HG02588 (cell line): ENCODE measurements at regions not wholly inside any gene's neighbourhood (a gene's known extent, or its start where the extent isn't known, plus 50 kb on each side); places are given as distances from the start of the nearest gene placed in this dataset.

Experiments
- ATAC-seq: cut with Tn5 transposase; IDR thresholded peaks from one replicate; pipeline ENCODE4 v1.9.1; 2021; ENCODE audit warnings: mild to moderate bottlenecking, moderate library complexity; ENCODE audit not compliant: unreplicated experiment

DNA sequence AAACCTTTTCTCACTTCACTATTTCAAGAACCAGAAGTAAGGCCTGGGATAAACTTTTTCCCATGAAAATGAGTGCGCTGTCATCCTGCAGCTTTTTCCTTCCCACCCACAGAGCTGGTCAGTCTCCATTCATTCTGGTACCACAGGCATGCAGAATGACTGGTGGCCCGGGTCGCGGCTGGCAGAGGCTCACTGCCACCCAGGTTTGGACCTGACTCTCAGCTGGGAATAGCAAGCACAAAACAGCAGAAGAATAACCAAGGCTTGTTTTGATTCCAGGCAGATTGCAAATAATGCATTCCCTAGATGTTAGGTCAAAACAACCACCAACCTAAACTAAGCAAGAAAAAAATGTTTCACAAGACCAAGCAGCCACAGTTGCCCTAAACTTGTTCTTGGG lies 190.5 kb upstream of the NRP1 start:
- ATAC-seq, result no peak

DNA sequence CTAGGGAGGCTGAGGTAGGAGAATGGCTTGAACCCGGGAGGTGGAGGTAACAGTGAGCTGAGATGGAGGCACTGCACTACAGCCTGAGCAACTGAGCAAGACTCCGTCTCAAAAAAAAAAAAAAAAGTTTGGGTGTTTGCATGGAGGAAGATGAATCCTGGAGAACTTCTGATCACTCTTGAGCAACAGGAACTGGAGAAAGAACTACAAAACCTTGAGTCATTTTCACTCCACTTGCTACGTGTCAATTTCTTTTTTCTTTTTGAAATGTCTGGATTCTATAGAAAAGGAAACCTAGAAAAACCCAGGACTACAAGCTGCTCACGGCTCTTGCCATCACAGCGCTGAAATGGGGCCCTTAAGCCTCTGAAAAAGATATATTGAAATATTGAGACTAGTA lies 189.6 kb upstream of the NRP1 start:
- no peak for ATAC-seq

GRCh38 chr10:33523236-33523792 lies 188.8 kb upstream of the NRP1 start:
- no peak for ATAC-seq

DNA sequence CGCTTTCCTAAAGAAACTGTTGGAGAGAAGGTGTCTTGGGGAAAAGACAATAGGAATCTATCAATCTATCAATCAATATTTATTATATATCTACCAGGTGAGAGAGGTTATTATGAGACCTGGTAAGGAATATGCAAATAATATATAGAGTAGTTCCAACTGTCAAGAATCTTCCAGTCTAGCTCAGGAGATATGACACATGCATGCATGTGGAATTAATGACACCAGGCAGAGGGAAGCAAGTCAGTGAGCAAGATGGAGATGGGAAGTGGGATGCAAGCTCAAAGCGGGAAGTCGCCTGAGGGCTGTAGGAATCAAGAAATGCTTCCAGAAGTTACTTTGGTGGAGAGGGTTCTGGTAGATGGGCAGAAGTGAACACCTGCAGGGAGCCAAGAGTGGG lies 187.4 kb upstream of the NRP1 start:
- no peak for ATAC-seq

DNA sequence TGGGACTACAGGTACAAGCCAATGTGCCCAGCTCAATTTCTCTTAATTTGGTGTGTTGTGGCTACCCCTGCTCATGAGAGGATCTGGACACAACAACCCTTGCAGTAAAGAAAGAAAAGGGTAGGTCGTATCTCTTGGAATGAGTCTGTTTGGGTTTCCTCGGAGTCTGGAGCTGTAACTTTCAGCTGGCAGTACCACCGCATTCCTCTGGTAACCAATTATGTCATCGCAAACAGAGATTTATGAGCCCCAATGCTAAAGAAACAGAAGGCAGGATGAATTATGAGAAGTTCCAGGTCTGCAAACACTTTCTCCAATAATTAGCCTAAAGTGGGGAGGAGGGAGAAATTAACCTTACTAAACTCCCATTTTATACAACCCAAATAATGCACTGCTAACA lies 186.6 kb upstream of the NRP1 start:
- no peak for ATAC-seq

DNA sequence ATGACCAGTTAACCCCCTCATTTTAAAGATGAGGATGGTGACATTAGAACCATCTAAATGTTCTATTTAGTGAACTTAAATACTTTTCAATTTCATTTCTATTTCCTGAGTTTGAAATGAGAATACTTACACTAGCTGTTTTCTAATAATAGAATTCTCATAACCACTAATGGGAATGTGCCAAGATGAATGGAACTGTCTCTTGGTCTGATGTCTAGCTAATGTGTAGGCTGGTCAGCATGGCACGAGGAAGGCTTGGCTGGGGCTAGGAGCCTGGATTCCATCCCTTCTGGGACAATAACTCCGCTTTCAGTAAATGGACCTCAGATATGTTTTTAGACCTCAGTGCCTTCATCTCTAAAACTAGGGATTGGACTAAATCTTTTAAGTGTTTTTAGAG lies 185.8 kb upstream of the NRP1 start:
- no peak for ATAC-seq

DNA sequence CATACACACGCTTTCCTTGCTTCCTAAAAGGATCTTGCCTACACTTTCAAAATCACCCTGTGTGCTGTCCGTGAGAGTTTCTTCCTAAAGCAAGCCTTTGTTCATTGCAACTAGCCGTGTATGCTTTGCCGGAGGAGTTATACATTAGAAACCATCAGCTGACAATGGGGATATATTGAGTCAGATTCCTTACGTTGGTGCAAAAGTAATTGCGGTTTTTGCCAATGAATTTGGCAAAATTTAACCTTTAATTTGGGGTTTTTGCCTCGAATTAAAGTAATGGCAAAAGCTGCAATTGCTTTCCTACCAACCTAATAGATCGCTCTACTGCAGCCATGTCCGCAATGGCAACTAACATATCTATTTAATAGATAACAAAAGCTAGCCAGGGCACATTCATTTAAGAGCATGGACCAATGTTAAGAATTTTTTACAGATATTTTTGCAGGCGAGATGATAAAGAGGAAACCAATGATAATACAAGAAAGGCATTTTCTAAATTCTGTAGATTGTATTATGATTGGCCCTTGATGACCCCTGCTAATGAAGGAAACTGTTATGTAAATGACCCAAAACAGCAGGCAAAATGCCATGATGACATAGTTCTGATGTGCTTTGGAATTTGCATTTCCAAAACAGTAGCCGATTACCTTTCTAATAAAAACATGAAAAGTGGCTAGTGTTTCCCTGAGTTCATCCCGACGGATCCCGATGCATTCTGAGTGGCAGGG lies 184.8 kb upstream of the NRP1 start:
- no peak for ATAC-seq

DNA sequence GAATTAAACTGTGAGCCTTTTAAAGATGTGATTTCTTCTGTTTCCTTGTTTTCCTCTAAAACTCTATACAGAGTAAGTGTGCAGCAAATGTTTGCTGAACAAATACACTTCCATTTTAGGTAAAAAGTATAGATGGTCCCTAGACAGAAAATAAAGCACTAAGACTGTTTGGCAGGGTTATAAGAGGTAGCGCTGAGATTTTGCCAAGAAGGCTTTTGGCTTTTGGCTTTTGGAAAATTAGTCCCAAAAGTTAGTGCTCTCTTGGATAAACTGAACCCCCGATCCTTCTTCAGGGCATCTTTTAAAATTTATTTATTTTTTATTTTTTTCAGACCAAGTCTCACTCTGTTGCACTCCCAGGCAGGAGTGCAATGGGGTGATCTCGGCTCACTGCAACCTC lies 175.7 kb upstream of the NRP1 start:
- no peak for ATAC-seq

DNA sequence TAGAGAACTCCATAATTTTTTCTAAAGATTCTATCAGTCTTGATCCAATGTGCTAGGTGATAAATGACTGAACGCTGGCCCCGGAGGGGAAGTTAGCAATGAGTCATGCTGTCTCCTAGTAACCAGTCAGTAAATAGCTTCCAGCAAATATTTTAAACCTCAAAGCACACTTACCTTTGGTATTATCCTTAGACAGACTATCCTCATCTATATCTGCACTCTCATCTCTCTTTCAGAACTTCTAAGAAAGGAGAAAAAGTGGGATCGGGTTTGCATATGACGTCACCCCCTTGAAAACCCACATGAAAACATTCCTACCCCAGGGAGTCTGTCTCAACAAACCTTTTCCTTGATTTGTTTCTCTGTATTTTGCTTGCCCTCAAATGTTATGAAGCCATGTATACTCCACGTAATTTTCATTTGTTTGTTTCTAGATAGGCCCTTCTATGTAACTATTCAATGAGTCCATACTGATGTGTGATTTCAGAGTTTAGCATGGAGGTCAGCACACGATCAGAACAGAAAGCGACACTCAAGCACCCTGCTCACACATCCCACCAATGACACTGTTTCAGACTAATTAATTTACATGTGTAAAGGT lies 174.9 kb upstream of the NRP1 start:
- peak; percentile 75 for ATAC-seq

GRCh38 chr10:33507662-33508425 lies 173.4 kb upstream of the NRP1 start:
- ATAC-seq, result no peak

DNA sequence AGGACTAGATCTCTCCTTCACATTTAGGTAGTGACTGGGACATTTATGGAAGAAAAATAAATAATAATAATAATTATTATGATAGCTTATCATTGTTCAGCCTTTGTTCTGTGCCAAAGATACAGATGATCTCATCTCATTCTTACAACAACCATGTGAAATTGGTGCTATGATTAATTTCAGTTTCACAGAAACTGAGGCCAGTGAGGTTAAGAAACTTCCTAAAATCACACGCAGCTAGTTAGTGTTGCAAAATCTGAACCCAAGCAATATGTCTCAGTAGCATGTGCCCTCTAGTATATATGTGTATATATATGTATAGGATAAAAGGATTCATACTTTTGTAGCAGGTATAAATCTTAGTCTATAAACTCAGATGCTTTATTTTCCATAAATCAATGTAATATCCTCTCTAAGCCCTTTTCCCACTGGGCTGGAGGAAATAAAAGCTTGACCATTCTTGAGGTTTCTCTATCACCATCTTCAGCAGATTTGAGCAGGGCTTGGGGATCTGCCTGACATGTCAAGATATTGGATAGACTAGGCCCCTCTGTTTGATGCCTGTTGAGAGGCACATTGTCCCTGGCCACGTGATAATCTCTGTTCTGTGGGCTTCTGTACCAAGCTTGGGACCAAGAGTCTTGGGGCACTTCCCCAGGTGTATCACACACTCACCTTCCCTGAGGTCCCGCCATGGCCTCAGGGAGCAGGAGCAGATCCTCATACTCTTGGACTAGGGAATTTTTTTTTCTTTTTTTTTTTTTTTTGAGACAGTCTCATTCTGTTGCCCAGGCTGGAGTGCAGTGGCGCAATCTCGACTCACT lies 172.6 kb upstream of the NRP1 start:
- peak; percentile 80 for ATAC-seq

DNA sequence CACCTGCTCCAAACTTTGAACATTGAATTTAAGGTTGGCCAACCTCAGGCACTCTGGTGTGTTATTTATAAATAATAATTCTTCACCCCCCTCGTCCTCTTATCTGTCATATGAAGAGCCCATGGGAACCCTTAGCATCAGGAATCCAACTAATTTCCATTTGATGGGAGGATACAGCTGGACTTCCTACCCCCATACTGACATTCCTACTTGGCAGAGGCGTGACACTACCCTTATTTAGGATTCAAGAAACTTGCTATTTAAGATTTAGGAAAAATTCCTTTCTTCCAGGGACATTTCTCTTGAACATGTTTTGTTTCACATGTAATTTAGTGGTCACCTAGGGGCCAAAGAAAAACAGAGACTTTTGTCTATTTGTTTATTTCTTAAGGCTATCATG lies 171.9 kb upstream of the NRP1 start:
- ATAC-seq, result no peak

DNA sequence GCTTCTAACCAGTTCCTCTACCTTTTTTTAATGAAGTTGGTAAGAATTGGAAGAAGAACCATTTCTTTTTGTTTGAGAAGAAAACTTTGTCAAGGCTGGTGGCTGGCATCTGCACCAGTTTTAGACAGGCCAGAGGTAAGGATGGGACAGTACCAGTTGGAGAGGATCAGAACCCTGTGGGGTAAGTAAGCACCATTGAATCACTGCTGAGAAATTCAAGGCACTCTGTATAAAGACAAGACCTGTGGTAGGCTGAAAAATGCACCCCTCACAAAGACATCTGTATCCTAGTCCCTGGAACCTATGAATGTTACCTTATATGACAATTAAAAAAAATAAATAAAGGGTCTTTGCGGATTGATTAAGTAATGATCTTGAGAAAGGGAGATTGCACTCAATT lies 166.7 kb upstream of the NRP1 start:
- ATAC-seq, result no peak

DNA sequence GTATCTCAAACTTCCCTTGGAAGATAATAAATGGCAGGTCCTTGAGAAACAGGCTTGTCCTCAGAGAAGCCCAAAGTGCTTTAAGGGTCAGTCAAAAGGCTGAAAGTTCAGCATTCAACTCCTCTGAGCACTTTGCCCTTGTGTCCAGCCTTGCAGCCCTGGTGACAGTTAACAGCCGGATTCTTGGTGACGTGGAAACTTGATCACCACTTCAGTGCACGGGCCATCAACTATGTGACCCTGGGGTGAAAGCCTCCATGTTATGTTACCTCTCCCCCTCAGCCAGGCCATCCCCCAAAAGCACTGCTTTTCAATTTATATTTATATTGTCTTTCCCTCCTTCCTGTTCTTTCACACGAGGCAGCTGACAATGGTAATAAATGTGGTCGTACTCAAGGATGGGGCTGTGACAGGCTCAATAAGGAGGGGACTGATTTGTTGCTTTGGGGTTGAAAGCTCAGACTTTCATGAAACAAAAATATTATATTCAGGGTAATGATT lies 164.0 kb upstream of the NRP1 start:
- ATAC-seq, result no peak

DNA sequence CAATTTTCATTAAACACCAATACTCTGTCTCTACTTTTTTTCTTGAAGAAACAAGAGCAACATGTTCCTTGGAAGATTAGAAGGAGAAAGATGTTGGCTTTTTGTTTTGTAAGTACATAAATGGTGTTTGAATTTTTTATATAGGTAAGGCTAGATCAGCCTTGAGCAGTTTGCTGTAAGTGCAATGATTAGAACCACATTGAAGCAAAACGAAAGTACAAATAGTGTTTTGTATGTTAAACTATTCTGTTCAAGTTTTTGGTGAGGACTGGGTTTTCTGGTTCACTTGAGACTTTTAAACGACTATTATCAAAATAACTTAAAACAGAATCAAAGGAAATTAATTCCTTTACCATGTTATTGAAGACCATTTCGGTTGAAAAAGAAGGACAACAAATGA lies 162.9 kb upstream of the NRP1 start:
- ATAC-seq, result no peak

DNA sequence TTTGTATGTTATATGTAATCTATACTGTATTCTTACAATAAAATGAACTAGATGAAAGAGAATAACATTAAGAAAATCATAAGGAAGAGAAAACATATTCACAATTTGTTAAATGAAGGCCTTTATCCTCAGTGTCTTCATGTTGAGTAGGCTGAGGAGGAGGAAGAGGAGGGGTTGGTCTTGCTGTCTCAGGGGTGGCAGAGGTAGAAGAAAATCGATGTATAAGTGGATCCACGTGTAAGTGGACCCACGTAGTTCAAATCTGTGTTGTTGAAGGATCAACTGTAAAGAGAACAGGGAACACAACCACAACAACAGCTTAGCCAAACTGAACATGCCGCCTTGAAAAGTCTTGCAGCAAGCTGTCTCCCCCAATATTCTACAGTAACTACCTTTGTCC lies 161.6 kb upstream of the NRP1 start:
- no peak for ATAC-seq

DNA sequence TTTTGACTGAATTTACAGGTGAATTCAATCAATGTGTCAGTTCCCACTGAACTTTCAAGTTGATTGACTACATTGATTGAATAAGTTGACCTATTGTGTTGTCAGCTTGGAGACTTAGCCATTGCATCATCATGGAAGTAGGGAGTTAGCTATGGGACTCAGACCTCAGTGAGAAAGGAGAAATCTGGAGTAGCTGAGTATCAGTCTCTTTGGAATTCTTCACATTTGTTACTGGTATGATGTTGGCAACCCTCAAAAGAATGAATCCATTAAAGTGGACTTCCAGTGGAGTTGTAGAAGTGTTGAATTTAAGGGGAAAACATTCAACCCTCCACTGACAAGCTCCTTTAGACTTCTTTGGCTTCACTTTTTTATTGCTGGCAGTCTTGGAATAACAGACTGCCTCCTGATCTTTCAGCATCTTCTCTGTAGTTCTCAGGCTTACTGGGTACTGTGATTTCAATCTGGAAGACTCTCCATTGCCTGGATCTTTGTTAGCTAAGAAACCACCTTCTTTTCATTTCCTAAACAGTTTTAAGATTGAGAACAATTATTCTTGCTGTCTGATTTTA lies 160.3 kb upstream of the NRP1 start:
- ATAC-seq, result no peak

DNA sequence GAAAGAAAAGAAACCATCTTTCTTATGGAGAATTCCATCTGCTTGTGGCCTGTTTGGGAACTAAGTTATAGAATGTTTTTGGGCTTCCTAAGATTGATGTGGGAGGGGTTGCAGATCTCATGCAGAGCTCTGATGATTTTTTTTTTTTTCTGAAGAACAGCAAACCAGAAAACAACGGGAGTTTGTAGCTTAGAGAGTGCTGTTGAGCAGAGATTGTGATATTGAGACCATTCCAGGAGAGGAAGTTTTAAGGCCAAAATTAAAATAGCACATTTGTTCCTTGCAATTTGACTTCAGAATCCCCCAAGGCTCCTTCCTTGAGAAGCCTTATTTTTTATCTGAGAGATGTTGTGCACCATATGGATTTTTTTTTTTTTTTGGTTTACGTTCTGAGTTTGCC lies 159.5 kb upstream of the NRP1 start:
- no peak for ATAC-seq

DNA sequence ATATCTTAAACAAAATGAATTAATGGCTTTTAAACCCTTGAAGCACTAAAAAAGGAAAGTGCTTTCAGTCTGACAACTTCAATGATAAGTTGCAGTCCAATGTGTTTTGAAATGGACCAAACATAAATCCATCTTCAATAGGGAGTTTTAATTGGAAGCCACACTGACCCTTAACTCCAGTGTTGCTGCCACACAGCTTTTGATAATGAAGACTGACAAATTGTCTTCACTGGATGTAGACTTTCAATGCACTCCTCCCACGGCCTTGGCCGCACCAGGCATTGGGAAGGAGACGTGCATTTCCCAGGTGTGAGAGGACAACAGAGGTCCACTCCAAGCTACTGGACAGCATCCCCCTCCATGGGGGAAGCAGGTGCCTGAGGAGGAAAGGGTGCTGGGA lies 159.0 kb upstream of the NRP1 start:
- no peak for ATAC-seq

GRCh38 chr10:33492701-33493345 lies 158.4 kb upstream of the NRP1 start:
- ATAC-seq, result no peak
